ENCODE measurements at regions not wholly inside any gene's neighbourhood (a gene's known extent, or its start where the extent isn't known, plus 50 kb on each side); places are given as distances from the start of the nearest gene placed in this dataset.

GRCh38 chr1:84743896-84744295, 53.6 kb upstream of the SSX2IP start:
- TF ChIP-seq, protein P1, sequence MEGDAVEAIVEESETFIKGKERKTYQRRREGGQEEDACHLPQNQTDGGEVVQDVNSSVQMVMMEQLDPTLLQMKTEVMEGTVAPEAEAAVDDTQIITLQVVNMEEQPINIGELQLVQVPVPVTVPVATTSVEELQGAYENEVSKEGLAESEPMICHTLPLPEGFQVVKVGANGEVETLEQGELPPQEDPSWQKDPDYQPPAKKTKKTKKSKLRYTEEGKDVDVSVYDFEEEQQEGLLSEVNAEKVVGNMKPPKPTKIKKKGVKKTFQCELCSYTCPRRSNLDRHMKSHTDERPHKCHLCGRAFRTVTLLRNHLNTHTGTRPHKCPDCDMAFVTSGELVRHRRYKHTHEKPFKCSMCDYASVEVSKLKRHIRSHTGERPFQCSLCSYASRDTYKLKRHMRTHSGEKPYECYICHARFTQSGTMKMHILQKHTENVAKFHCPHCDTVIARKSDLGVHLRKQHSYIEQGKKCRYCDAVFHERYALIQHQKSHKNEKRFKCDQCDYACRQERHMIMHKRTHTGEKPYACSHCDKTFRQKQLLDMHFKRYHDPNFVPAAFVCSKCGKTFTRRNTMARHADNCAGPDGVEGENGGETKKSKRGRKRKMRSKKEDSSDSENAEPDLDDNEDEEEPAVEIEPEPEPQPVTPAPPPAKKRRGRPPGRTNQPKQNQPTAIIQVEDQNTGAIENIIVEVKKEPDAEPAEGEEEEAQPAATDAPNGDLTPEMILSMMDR (IDR thresholded peaks at IDR 0.05) = no peak
- TF ChIP-seq ZFX (IDR thresholded peaks at IDR 0.05; ENCODE audit: borderline replicate concordance) = no peak

Measured in 22Rv1 (cell line).